HepG2 (cell line): ENCODE measurements at regions not wholly inside any gene's neighbourhood (a gene's known extent, or its start where the extent isn't known, plus 50 kb on each side); places are given as distances from the start of the nearest gene placed in this dataset.

Source experiments
- BHLHE40 ChIP-seq: IDR thresholded peaks from 2 replicates; pipeline ENCODE4 v1.6.1; 2011; ENCODE audit warnings: low read length, improper control_type of control experiment
- CBX5 ChIP-seq: sonication (generic); formaldehyde crosslinking; IDR thresholded peaks from 2 replicates; pipeline ENCODE4 v1.4.0; 2020; ENCODE audit warnings: missing genetic modification reagents, borderline replicate concordance
- ELF3 ChIP-seq: IDR thresholded peaks from 2 replicates; pipeline ENCODE4 v1.6.1; 2016; ENCODE audit warnings: missing genetic modification reagents, missing compliant biosample characterization
- KDM5A ChIP-seq: fragments of 200-600 bp; sonication (generic); IDR thresholded peaks from 2 replicates; pipeline ENCODE4 v1.7.0; 2018; ENCODE audit warnings: antibody characterized with exemption, mild to moderate bottlenecking, low read length, borderline replicate concordance
- RARA ChIP-seq: IDR thresholded peaks from 2 replicates; pipeline ENCODE4 v1.6.1; 2016; ENCODE audit warnings: missing genetic modification reagents, missing compliant biosample characterization
- SMARCC2 ChIP-seq: fragments of 450-650 bp; IDR thresholded peaks from 2 replicates; pipeline ENCODE4 v1.6.1; 2017; ENCODE audit warnings: antibody characterized with exemption, mild to moderate bottlenecking
- SP5 ChIP-seq: IDR thresholded peaks from 2 replicates; pipeline ENCODE4 v1.6.1; 2016; ENCODE audit warnings: low read depth, borderline replicate concordance
- TCF12 ChIP-seq, 2 experiments: fragments of 450-650 bp in 1 of 2; sonication (generic) in 1 of 2; formaldehyde crosslinking in 1 of 2; IDR thresholded peaks; 2 replicates each; pipeline versions ENCODE4 v1.6.1 to v1.8.0; 2017 to 2022; ENCODE audit warnings: antibody characterized with exemption in 1 of 2, mild to moderate bottlenecking in 1 of 2, missing genetic modification reagents in 1 of 2, moderate library complexity in 1 of 2
- ZBTB7B ChIP-seq: sonication (generic); formaldehyde crosslinking; IDR thresholded peaks from 2 replicates; pipeline ENCODE4 v1.4.0; 2020; ENCODE audit warnings: missing genetic modification reagents
- ZFY ChIP-seq: sonication (generic); formaldehyde crosslinking; IDR thresholded peaks from 2 replicates; pipeline ENCODE4 v1.4.0; 2020; ENCODE audit warnings: missing genetic modification reagents
- ZNF484 ChIP-seq: sonication (generic); formaldehyde crosslinking; IDR thresholded peaks from 2 replicates; pipeline ENCODE4 v1.5.1; 2020; ENCODE audit warnings: mild to moderate bottlenecking, low read depth, missing genetic modification reagents, borderline replicate concordance
- ZNF749 ChIP-seq: sonication (generic); formaldehyde crosslinking; IDR thresholded peaks from 2 replicates; pipeline ENCODE4 v1.8.0; 2022; ENCODE audit warnings: mild to moderate bottlenecking, missing genetic modification reagents, moderate library complexity, borderline replicate concordance
- ZNF776 ChIP-seq: sonication (generic); formaldehyde crosslinking; IDR thresholded peaks from 2 replicates; pipeline ENCODE4 v1.4.0; 2020; ENCODE audit warnings: mild to moderate bottlenecking, missing genetic modification reagents
- ZNF816 ChIP-seq: sonication (generic); formaldehyde crosslinking; IDR thresholded peaks from 2 replicates; pipeline ENCODE4 v1.8.0; 2022; ENCODE audit warnings: missing genetic modification reagents, mild to moderate bottlenecking, borderline replicate concordance
- ZNF891 ChIP-seq: sonication (generic); formaldehyde crosslinking; IDR thresholded peaks from 2 replicates; pipeline ENCODE4 v1.5.0; 2020; ENCODE audit warnings: mild to moderate bottlenecking, missing genetic modification reagents
- TF ChIP-seq, protein P1 (sequence below): IDR thresholded peaks from 2 replicates; pipeline ENCODE4 v1.6.1; 2016; ENCODE audit warnings: low read depth, missing genetic modification reagents, missing compliant biosample characterization
- TF ChIP-seq, protein P2 (sequence below): sonication (generic); formaldehyde crosslinking; IDR thresholded peaks from 2 replicates; pipeline ENCODE4 v1.4.0; 2020; ENCODE audit warnings: mild to moderate bottlenecking, missing genetic modification reagents
- TF ChIP-seq, protein P3 (sequence below): sonication (generic); formaldehyde crosslinking; IDR thresholded peaks from 2 replicates; pipeline ENCODE4 v1.5.1; 2020; ENCODE audit warnings: mild to moderate bottlenecking, moderate library complexity, missing genetic modification reagents
- TF ChIP-seq, protein P4 (sequence below): sonication (generic); formaldehyde crosslinking; IDR thresholded peaks from 2 replicates; pipeline ENCODE4 v1.5.0; 2020; ENCODE audit warnings: missing genetic modification reagents, mild to moderate bottlenecking, borderline replicate concordance
- TF ChIP-seq, protein P5 (sequence below): sonication (generic); formaldehyde crosslinking; IDR thresholded peaks from 2 replicates; pipeline ENCODE4 v1.5.0; 2020; ENCODE audit warnings: missing genetic modification reagents

DNA sequence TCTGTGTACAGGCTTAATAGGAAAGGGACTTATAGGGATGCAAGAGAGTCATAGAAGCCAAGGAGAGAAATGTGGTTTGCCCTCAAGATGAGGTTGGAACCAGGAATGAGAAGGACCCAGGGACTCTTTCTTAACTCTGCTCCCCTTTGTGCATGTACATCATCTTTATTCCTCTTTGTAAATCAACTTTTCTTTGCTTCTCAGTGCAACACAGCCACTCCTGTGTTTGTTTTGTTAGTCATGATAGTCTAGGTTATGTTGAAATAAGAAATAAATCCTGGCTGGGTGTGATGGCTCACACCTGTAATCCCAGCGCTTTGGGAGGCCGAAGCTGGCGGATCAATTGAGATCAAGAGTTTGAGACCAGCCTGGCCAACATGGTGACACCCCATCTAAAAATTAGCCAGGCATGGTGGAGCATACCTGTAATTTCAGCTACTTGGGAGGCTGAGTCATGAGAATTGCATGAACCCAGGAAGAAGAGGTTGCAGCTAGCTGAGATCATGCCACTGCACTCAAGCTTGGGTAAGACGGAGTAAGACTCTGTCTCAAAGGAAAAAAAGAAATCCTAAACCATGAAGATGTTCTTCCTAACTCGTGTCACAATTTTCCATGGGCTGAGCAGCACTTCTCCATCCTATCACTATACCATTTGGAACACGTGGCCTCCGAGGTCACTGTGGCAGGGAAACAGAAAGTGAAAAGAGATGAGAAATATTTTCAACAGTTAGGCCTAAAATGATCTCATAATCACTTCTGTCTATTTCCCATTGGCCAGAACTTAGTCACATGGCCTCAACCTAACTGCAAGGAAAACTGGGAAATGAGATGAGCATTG, 73.0 kb upstream of the TMEM17 start (continued):
- TF ChIP-seq, protein P1, sequence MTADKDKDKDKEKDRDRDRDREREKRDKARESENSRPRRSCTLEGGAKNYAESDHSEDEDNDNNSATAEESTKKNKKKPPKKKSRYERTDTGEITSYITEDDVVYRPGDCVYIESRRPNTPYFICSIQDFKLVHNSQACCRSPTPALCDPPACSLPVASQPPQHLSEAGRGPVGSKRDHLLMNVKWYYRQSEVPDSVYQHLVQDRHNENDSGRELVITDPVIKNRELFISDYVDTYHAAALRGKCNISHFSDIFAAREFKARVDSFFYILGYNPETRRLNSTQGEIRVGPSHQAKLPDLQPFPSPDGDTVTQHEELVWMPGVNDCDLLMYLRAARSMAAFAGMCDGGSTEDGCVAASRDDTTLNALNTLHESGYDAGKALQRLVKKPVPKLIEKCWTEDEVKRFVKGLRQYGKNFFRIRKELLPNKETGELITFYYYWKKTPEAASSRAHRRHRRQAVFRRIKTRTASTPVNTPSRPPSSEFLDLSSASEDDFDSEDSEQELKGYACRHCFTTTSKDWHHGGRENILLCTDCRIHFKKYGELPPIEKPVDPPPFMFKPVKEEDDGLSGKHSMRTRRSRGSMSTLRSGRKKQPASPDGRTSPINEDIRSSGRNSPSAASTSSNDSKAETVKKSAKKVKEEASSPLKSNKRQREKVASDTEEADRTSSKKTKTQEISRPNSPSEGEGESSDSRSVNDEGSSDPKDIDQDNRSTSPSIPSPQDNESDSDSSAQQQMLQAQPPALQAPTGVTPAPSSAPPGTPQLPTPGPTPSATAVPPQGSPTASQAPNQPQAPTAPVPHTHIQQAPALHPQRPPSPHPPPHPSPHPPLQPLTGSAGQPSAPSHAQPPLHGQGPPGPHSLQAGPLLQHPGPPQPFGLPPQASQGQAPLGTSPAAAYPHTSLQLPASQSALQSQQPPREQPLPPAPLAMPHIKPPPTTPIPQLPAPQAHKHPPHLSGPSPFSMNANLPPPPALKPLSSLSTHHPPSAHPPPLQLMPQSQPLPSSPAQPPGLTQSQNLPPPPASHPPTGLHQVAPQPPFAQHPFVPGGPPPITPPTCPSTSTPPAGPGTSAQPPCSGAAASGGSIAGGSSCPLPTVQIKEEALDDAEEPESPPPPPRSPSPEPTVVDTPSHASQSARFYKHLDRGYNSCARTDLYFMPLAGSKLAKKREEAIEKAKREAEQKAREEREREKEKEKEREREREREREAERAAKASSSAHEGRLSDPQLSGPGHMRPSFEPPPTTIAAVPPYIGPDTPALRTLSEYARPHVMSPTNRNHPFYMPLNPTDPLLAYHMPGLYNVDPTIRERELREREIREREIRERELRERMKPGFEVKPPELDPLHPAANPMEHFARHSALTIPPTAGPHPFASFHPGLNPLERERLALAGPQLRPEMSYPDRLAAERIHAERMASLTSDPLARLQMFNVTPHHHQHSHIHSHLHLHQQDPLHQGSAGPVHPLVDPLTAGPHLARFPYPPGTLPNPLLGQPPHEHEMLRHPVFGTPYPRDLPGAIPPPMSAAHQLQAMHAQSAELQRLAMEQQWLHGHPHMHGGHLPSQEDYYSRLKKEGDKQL: 0 out of 2 replicates have a peak, but pooled peaks have one; percentile 18
- TF ChIP-seq ZNF484 (CRISPR knock-in tag) (no peak), BHLHE40 (peak; percentile 24; the same call in 1 of the 2 replicates), SMARCC2 (no peak), ZNF816 (CRISPR knock-in tag) (no peak), TCF12 (IDR thresholded peaks at IDR 0.05) (no peak), TCF12 (CRISPR knock-in tag; IDR thresholded peaks at IDR 0.05) (no peak), KDM5A (no peak), RARA (CRISPR knock-in tag) (no peak), ZNF891 (CRISPR knock-in tag) (no peak), ELF3 (CRISPR knock-in tag) (0 out of 2 replicates have a peak, but pooled peaks have one; percentile 37), CBX5 (CRISPR knock-in tag) (peak; percentile 82; the same call in 1 of the 2 replicates), ZBTB7B (CRISPR knock-in tag) (no peak), ZNF776 (CRISPR knock-in tag) (no peak), ZNF749 (no peak), ZFY (CRISPR knock-in tag) (peak; percentile 25; the same call in 1 of the 2 replicates), SP5 (no peak)
- TF ChIP-seq, protein P2, sequence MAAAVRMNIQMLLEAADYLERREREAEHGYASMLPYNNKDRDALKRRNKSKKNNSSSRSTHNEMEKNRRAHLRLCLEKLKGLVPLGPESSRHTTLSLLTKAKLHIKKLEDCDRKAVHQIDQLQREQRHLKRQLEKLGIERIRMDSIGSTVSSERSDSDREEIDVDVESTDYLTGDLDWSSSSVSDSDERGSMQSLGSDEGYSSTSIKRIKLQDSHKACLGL (CRISPR knock-in tag): no peak
- TF ChIP-seq, protein P3, sequence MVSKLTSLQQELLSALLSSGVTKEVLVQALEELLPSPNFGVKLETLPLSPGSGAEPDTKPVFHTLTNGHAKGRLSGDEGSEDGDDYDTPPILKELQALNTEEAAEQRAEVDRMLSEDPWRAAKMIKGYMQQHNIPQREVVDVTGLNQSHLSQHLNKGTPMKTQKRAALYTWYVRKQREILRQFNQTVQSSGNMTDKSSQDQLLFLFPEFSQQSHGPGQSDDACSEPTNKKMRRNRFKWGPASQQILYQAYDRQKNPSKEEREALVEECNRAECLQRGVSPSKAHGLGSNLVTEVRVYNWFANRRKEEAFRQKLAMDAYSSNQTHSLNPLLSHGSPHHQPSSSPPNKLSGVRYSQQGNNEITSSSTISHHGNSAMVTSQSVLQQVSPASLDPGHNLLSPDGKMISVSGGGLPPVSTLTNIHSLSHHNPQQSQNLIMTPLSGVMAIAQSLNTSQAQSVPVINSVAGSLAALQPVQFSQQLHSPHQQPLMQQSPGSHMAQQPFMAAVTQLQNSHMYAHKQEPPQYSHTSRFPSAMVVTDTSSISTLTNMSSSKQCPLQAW (CRISPR knock-in tag): no peak
- TF ChIP-seq, protein P4, sequence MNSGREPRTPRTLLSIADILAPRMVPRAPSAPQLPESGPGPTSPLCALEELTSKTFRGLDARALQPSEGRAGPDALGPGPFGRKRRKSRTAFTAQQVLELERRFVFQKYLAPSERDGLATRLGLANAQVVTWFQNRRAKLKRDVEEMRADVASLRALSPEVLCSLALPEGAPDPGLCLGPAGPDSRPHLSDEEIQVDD (CRISPR knock-in tag): no peak
- TF ChIP-seq, protein P5, sequence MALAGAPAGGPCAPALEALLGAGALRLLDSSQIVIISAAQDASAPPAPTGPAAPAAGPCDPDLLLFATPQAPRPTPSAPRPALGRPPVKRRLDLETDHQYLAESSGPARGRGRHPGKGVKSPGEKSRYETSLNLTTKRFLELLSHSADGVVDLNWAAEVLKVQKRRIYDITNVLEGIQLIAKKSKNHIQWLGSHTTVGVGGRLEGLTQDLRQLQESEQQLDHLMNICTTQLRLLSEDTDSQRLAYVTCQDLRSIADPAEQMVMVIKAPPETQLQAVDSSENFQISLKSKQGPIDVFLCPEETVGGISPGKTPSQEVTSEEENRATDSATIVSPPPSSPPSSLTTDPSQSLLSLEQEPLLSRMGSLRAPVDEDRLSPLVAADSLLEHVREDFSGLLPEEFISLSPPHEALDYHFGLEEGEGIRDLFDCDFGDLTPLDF (CRISPR knock-in tag): no peak
